Left renal cortex interstitium (tissue), 4 donors: ENCODE measurements at regions not wholly inside any gene's neighbourhood (a gene's known extent, or its start where the extent isn't known, plus 50 kb on each side); places are given as distances from the start of the nearest gene placed in this dataset.
"Not testable (repeated sequence)": the region's sequence is repeated elsewhere in the genome, so short reads cannot be mapped to it uniquely, and the experiment has no call there.

Source experiments
- DNase-seq, 4 donors: peaks; one replicate each; pipeline ENCODE4 v3.0.0-alpha.2; 2013; ENCODE audit warnings: low read depth in 4 of 4, low spot score in 2 of 4, missing footprints in 1 of 4

- DNase-seq: not testable (repeated sequence)
Observed at GRCh38 chr5:51250957-51251356, 132.3 kb upstream of the ISL1 start.

DNA sequence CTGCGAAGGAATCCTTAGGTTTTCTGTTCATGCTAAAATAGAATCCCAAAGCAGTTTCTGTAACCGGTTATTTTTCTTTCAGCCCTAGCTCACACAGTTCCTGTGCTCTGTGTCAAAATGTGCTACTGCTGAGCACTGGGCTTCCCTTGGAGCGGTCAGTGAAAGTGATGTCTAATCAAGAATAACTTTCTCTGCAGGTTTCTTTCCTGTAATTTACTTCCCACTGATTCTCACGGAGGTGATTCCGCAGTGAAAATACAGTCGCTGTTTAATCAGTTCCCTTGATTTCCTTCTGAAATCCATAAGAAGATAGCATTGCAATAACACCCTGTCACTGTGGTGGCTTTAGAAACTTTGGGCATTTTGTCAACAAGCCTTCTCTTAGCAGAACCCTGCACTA is 112.0 kb upstream of the ISL1 start:
- DNase-seq: no peak

GRCh38 chr5:51273021-51273420 is 110.2 kb upstream of the ISL1 start:
- no peak for DNase-seq

- no peak for DNase-seq
Observed at GRCh38 chr5:51273871-51274270, 109.4 kb upstream of the ISL1 start.

DNA sequence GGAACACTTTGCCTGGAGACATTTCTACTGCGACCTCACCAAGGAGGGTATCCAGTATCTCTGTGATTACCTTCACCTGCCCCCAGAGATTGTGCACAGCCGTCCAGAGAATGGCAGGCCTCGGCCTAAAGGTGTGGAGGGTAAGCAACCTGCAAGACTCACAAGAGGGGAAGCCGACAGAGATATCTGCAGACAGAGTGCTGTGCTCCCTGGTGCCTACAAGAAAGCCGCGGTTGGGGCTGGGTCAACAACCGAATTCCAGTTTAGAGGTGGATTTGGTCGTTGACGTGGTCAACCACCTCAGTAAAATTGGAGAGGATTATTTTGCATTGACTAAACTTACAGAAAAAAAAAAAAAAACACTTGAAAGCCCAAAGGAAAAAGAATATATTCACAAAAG is 107.8 kb upstream of the ISL1 start:
- DNase-seq: no peak

DNA sequence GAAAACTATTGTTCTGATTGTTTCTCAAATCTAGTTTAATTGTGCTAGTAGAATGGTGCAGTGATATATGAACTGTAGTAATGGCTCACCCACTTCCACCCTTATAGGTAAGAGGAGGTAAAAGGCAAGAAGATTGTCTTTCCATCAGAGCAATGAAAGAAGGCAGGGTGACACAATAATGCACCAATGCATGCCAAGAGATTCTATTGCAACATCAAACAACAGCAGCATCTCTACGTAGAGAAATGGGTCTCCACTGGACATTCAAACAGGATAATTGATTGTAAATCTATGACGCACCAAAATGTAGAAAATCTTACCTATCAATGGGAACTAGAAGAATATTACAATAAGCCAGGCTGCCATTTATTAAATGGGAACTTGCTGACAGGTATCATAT is 107.0 kb upstream of the ISL1 start:
- DNase-seq: no peak

- DNase-seq: no peak
Observed at GRCh38 chr5:51278539-51278938, 104.7 kb upstream of the ISL1 start.

DNA sequence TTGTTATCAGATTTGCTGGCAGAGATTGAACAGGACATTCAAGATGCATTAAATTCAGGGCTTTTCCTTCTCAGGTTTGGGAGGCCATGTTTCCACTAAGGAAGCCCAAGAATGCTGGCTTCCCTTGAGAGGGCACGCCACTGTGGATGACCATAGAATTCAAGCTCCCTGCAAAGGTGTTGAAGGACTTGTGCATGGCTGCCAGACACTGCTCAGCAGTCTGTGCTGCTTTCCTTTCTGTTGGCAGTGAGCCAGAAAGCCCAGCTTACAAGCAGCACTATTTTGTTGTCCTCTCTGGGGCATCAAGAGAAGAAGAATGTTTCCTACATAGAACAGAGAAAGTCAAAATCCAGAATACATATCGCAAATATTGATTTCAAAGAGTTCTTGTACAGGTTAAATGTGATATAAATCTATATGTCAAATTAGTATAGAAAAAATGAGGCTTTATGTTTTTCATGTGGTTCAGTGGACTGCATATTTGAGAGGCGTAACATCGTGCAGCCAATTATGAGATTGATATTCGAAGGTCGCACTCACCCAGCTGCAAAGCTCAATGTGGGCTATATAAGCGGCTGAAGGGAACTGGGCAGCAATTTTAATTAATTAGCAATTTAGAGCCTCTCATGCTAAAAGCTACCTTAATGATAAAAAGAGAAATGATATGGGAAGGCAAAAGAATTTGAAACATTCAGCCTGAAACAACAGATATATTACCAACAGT is 103.1 kb upstream of the ISL1 start:
- peak in 1 of 4 donors; percentile 2 for DNase-seq

- no peak for DNase-seq
Observed at GRCh38 chr5:51286046-51286445, 97.2 kb upstream of the ISL1 start.

GRCh38 chr5:51302343-51302742 is 80.9 kb upstream of the ISL1 start:
- DNase-seq: no peak

DNA sequence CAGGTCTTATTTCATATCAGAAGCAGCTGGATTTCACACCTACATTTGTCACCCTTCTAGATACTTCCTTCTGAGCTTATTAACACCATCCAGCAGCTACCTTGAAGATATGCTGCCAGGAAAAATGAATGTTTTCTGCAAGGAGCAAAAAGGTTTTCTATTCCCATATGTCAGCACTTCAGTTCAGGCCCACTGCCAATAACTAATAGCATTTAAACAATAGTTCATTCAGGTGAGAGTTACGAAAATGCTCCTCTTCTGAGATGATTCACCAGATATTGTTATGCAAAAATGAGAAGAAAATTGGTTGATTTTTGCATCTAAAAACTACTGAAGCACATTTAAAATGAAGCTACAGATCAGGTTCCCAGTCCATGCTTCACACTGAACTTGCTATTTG is 56.4 kb upstream of the ISL1 start:
- no peak for DNase-seq
